NB4 (cell line): ENCODE measurements at regions not wholly inside any gene's neighbourhood (a gene's known extent, or its start where the extent isn't known, plus 50 kb on each side); places are given as distances from the start of the nearest gene placed in this dataset.

Experiments used
- POLR2A ChIP-seq: IDR thresholded peaks from 2 replicates; pipeline ENCODE4 v1.6.1; 2011; ENCODE audit warnings: mild to moderate bottlenecking; ENCODE audit not compliant: insufficient read length; ENCODE audit errors: extremely low read depth
- TF ChIP-seq, protein P1 (sequence below): IDR thresholded peaks from one replicate; pipeline ENCODE4 v1.5.1; 2012; ENCODE audit warnings: low read depth, low read length
- TF ChIP-seq, protein P2 (sequence below): IDR thresholded peaks from 2 replicates; pipeline ENCODE4 v1.6.1; 2011; ENCODE audit warnings: low read depth, low read length

DNA sequence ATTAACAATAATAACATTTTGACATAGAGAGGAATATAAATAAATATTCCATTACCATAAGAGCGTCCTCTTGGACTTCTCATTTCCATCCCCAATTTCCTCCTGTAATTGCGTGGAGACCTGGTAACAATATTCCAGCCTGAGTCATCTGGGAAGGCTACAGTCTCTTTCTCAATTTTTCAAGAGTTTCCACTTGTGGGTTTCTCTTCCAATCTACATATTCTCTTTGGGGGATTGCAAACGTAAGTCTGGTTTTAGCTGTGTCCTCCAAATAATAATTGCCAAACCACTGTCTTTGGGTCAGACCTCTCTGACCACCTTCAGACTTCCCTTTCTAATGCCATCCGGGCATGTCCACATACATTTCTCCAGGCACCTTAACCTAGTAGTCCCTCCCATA is 124.5 kb upstream of the USP24 start:
- TF ChIP-seq, protein P1, sequence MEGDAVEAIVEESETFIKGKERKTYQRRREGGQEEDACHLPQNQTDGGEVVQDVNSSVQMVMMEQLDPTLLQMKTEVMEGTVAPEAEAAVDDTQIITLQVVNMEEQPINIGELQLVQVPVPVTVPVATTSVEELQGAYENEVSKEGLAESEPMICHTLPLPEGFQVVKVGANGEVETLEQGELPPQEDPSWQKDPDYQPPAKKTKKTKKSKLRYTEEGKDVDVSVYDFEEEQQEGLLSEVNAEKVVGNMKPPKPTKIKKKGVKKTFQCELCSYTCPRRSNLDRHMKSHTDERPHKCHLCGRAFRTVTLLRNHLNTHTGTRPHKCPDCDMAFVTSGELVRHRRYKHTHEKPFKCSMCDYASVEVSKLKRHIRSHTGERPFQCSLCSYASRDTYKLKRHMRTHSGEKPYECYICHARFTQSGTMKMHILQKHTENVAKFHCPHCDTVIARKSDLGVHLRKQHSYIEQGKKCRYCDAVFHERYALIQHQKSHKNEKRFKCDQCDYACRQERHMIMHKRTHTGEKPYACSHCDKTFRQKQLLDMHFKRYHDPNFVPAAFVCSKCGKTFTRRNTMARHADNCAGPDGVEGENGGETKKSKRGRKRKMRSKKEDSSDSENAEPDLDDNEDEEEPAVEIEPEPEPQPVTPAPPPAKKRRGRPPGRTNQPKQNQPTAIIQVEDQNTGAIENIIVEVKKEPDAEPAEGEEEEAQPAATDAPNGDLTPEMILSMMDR, result no peak
- no peak for TF ChIP-seq POLR2A
- TF ChIP-seq, protein P2, sequence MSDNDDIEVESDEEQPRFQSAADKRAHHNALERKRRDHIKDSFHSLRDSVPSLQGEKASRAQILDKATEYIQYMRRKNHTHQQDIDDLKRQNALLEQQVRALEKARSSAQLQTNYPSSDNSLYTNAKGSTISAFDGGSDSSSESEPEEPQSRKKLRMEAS, result no peak
